ENCODE measurements at regions not wholly inside any gene's neighbourhood (a gene's known extent, or its start where the extent isn't known, plus 50 kb on each side); places are given as distances from the start of the nearest gene placed in this dataset.
"Not testable (repeated sequence)": the region's sequence is repeated elsewhere in the genome, so short reads cannot be mapped to it uniquely, and the experiment has no call there.

DNA sequence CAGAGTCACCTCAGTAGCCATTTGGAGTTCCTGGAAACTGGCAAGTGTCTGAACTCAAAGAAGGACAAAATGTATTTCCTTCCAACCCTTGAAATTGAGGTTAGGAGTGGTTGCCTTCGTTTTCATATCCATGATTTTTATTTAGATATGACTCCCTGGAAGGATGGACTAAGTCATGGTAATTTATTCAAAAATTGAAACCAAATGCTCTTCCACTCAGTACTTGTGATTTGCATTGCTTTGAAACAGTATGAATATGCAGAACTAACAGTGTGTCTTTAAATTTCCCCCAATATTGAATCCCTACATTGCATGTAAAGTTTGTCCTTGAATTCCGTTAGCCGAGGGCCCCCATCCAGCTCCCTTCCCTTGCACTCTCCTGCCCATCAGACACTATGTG, 112.1 kb upstream of the DNAH14 start:
- TF ChIP-seq EZH2 (IDR thresholded peaks at IDR 0.05), result no peak
- TF ChIP-seq, protein P1, sequence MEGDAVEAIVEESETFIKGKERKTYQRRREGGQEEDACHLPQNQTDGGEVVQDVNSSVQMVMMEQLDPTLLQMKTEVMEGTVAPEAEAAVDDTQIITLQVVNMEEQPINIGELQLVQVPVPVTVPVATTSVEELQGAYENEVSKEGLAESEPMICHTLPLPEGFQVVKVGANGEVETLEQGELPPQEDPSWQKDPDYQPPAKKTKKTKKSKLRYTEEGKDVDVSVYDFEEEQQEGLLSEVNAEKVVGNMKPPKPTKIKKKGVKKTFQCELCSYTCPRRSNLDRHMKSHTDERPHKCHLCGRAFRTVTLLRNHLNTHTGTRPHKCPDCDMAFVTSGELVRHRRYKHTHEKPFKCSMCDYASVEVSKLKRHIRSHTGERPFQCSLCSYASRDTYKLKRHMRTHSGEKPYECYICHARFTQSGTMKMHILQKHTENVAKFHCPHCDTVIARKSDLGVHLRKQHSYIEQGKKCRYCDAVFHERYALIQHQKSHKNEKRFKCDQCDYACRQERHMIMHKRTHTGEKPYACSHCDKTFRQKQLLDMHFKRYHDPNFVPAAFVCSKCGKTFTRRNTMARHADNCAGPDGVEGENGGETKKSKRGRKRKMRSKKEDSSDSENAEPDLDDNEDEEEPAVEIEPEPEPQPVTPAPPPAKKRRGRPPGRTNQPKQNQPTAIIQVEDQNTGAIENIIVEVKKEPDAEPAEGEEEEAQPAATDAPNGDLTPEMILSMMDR (IDR thresholded peaks at IDR 0.05), result no peak
- TF ChIP-seq EZH2phosphoT487 (IDR thresholded peaks at IDR 0.05), result no peak
- Histone ChIP-seq H2AFZ (replicated peaks) (no peak overlapping the region), H3K36me3 (no peaks in the 10 kb centered on the region), H3K27ac (no peak overlapping the region), H3K9ac (no peak overlapping the region), H4K20me1 (ENCODE audit: low read depth) (no peaks in the 10 kb centered on the region), H3K79me2 (ENCODE audit: low read depth) (no peaks in the 10 kb centered on the region), H3K4me3 (no peak overlapping the region), H3K4me2 (no peak overlapping the region), H3K27me3 (no peaks in the 10 kb centered on the region), H3K4me1 (no peaks in the 10 kb centered on the region), H3K9me3 (ENCODE audit: low read depth) (no peaks in the 10 kb centered on the region), H3F3A (ENCODE audit: low read depth) (no peaks in the 10 kb centered on the region)
- Mint-ChIP-seq H3K27me3 (ENCODE audit: insufficient read depth, low read depth) (no peaks in the 10 kb centered on the region), H3K27ac (no peak overlapping the region), H3K4me1 (no peaks in the 10 kb centered on the region), H3K9me3 (peaks cover 5% of the 10 kb centered on the region), H3K4me3 (no peak overlapping the region), H3K36me3 (no peaks in the 10 kb centered on the region)
- DNase-seq (ENCODE audit: low spot score), result no peak

DNA sequence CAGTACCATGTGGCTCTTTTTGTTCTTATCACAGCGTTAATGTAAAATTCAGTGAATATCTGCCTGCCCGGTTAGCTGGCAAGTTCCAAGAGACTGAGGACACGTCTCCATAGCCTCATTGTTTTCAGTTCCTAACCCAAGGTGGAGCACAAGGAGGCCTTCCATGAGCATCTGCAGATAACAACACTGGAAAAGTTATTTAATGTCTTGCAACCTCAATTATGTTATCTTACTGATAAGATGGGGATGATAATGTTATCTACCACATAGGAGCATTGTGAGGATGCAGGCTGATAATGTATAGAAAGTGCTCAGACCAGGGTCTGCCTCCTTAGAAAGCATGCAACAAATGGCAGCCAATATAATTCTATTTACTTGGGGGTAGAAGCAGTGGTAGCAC, 109.6 kb upstream of the DNAH14 start:
- Histone ChIP-seq H3K79me2 (ENCODE audit: low read depth) (no peaks in the 10 kb centered on the region), H3K9ac (no peak overlapping the region), H3K4me3 (no peak overlapping the region), H3K27me3 (no peaks in the 10 kb centered on the region), H4K20me1 (ENCODE audit: low read depth) (no peaks in the 10 kb centered on the region), H3K4me2 (no peak overlapping the region), H2AFZ (replicated peaks) (no peak overlapping the region), H3F3A (ENCODE audit: low read depth) (no peaks in the 10 kb centered on the region), H3K36me3 (no peaks in the 10 kb centered on the region), H3K27ac (no peak overlapping the region), H3K9me3 (ENCODE audit: low read depth) (no peaks in the 10 kb centered on the region), H3K4me1 (no peaks in the 10 kb centered on the region)
- Mint-ChIP-seq H3K4me3 (no peak overlapping the region), H3K4me1 (no peaks in the 10 kb centered on the region), H3K27ac (no peak overlapping the region), H3K9me3 (peaks cover 10% of the 10 kb centered on the region), H3K27me3 (ENCODE audit: insufficient read depth, low read depth) (no peaks in the 10 kb centered on the region), H3K36me3 (no peaks in the 10 kb centered on the region)
- TF ChIP-seq, protein P1 (IDR thresholded peaks at IDR 0.05), result no peak
- TF ChIP-seq EZH2 (IDR thresholded peaks at IDR 0.05) (no peak), EZH2phosphoT487 (IDR thresholded peaks at IDR 0.05) (no peak)
- DNase-seq (ENCODE audit: low spot score), result no peak

DNA sequence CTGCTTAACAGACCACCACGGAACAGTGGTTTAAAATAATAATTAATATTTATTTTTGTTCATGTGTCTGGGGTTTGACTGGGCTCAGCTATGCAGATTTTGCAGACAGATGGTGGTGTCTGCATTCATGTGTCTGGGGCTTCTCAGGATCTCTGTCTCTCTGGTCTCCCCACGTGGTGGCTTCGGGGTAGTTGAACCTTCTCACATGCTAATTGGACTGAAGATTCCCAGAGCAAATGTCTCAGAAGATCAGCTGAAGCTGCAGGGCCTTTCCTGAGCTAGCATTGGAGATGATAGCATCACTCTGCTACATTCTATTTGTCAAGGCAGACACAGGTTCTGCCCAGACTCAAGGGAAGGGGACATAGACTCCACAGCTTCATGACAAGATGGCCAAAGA, 109.1 kb upstream of the DNAH14 start:
- H3K4me2 ChIP-seq, result no peak overlapping the region
- no peaks in the 10 kb centered on the region for H3K79me2 ChIP-seq (ENCODE audit: low read depth)
- H3K36me3 ChIP-seq, result no peaks in the 10 kb centered on the region
- no peak overlapping the region for H3K9ac ChIP-seq
- no peaks in the 10 kb centered on the region for H4K20me1 ChIP-seq (ENCODE audit: low read depth)
- H3K4me1 Mint-ChIP-seq, result no peaks in the 10 kb centered on the region
- no peaks in the 10 kb centered on the region for H3F3A ChIP-seq (ENCODE audit: low read depth)
- no peaks in the 10 kb centered on the region for H3K9me3 ChIP-seq (ENCODE audit: low read depth)
- H2AFZ ChIP-seq (replicated peaks), result no peak overlapping the region
- no peak overlapping the region for H3K27ac ChIP-seq
- H3K4me1 ChIP-seq, result no peaks in the 10 kb centered on the region
- H3K9me3 Mint-ChIP-seq, result peaks cover 11% of the 10 kb centered on the region
- TF ChIP-seq, protein P1 (IDR thresholded peaks at IDR 0.05), result no peak
- TF ChIP-seq EZH2 (IDR thresholded peaks at IDR 0.05), result no peak
- TF ChIP-seq EZH2phosphoT487 (IDR thresholded peaks at IDR 0.05), result no peak
- DNase-seq (ENCODE audit: low spot score), result no peak
- no peak overlapping the region for H3K4me3 ChIP-seq
- H3K4me3 Mint-ChIP-seq, result no peak overlapping the region
- no peaks in the 10 kb centered on the region for H3K36me3 Mint-ChIP-seq
- no peaks in the 10 kb centered on the region for H3K27me3 ChIP-seq
- no peak overlapping the region for H3K27ac Mint-ChIP-seq
- no peaks in the 10 kb centered on the region for H3K27me3 Mint-ChIP-seq (ENCODE audit: insufficient read depth, low read depth)

DNA sequence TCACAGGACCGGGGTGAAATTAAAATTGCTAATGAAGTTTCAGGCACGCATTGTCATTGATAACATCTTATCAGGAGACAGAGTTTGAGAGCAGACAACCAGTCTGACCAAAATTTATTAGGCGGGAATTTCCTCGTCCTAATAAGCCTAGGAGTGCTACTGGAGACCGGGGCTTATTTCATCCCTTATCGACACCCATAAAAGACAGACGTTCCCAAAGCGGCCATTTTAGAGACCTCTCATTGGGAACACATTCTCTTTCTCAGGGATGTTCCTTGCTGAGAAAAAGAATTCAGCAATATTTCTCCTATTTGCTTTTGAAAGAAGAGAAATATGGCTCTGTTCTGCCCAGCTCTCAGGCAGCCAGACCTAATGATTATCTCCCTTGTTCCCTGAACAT, 107.7 kb upstream of the DNAH14 start:
- not testable (repeated sequence) for H3K4me1 Mint-ChIP-seq; H3F3A ChIP-seq (ENCODE audit: low read depth); DNase-seq (ENCODE audit: low spot score); H3K4me3 ChIP-seq; H4K20me1 ChIP-seq (ENCODE audit: low read depth); H3K4me3 Mint-ChIP-seq; H3K4me2 ChIP-seq; H3K9ac ChIP-seq; H3K79me2 ChIP-seq (ENCODE audit: low read depth); H2AFZ ChIP-seq (replicated peaks); H3K27me3 ChIP-seq; H3K4me1 ChIP-seq; H3K36me3 ChIP-seq; H3K27ac Mint-ChIP-seq; H3K9me3 ChIP-seq (ENCODE audit: low read depth); H3K27ac ChIP-seq; H3K27me3 Mint-ChIP-seq (ENCODE audit: insufficient read depth, low read depth); H3K36me3 Mint-ChIP-seq
- peaks cover 14% of the 10 kb centered on the region for H3K9me3 Mint-ChIP-seq

Measured in neural progenitor cell (in vitro differentiated cells).